MM.1S (cell line): ENCODE measurements at regions not wholly inside any gene's neighbourhood (a gene's known extent, or its start where the extent isn't known, plus 50 kb on each side); places are given as distances from the start of the nearest gene placed in this dataset.

Source experiments
- DNase-seq: peaks from one replicate; pipeline ENCODE4 v3.0.0-alpha.2; 2015
- H2AFZ ChIP-seq: fragments of 300-600 bp; sonication (generic); 2 replicates; pipeline ENCODE4 v1.6.0; 2016; ENCODE audit warnings: antibody characterized with exemption, low read length
- H3F3A ChIP-seq: fragments of 300-600 bp; sonication (generic); 2 replicates; pipeline ENCODE4 v1.6.1; 2016; ENCODE audit warnings: mild to moderate bottlenecking, antibody characterized with exemption, low read length, moderate library complexity, mixed read lengths; ENCODE audit not compliant: insufficient read depth
- H3K27ac ChIP-seq: fragments of 300-600 bp; sonication (generic); 2 replicates; pipeline ENCODE4 v1.5.1; 2016; ENCODE audit warnings: mild to moderate bottlenecking, low read length
- H3K27me3 ChIP-seq: fragments of 300-600 bp; sonication (generic); replicated peaks from 2 replicates; pipeline ENCODE4 v1.6.0; 2016; ENCODE audit warnings: low read length; ENCODE audit not compliant: insufficient read depth
- H3K36me3 ChIP-seq: fragments of 300-600 bp; sonication (generic); replicated peaks from 2 replicates; pipeline ENCODE4 v1.6.1; 2016; ENCODE audit warnings: mild to moderate bottlenecking, low read length, mixed read lengths; ENCODE audit not compliant: insufficient read depth
- H3K4me1 ChIP-seq: fragments of 300-600 bp; sonication (generic); 2 replicates; pipeline ENCODE4 v1.6.1; 2016; ENCODE audit warnings: low read length, mixed read lengths
- H3K4me2 ChIP-seq: fragments of 300-600 bp; sonication (generic); 2 replicates; pipeline ENCODE4 v1.6.0; 2016; ENCODE audit warnings: low read depth, low read length
- H3K4me3 ChIP-seq: fragments of 300-600 bp; sonication (generic); 2 replicates; pipeline ENCODE4 v1.5.1; 2016; ENCODE audit warnings: low read length, mixed read lengths
- H3K79me2 ChIP-seq: fragments of 300-600 bp; sonication (generic); 2 replicates; pipeline ENCODE4 v1.6.1; 2016; ENCODE audit warnings: mixed run types, low read length, mixed read lengths
- H3K9ac ChIP-seq: fragments of 300-600 bp; sonication (generic); 2 replicates; pipeline ENCODE4 v1.6.1; 2016; ENCODE audit warnings: low read length, mixed read lengths
- H3K9me2 ChIP-seq: fragments of 300-600 bp; sonication (generic); replicated peaks from 2 replicates; pipeline ENCODE4 v1.6.1; 2016; ENCODE audit warnings: mild to moderate bottlenecking, low read length, mixed read lengths; ENCODE audit not compliant: insufficient read depth
- H3K9me3 ChIP-seq: fragments of 300-600 bp; sonication (generic); replicated peaks from 2 replicates; pipeline ENCODE4 v1.6.1; 2016; ENCODE audit warnings: mild to moderate bottlenecking, low read length, mixed read lengths; ENCODE audit not compliant: insufficient read depth
- H4K20me1 ChIP-seq: fragments of 300-600 bp; sonication (generic); 2 replicates; pipeline ENCODE4 v1.6.1; 2016; ENCODE audit warnings: mild to moderate bottlenecking, low read length, moderate library complexity, mixed read lengths; ENCODE audit not compliant: insufficient read depth
- CTCF ChIP-seq: fragments of 300-600 bp; sonication (generic); IDR thresholded peaks from 2 replicates; pipeline ENCODE4 v1.5.1; 2016; ENCODE audit warnings: antibody characterized with exemption, low read length, mixed read lengths
- EZH2 ChIP-seq: fragments of 300-600 bp; sonication (generic); optimal IDR thresholded peaks from 2 replicates; pipeline ENCODE3; 2017; ENCODE audit warnings: low read depth, mild to moderate bottlenecking, antibody characterized with exemption, low read length, mixed read lengths
- EZH2phosphoT487 ChIP-seq: fragments of 300-600 bp; sonication (generic); IDR thresholded peaks from 2 replicates; pipeline ENCODE4 v1.6.1; 2018; ENCODE audit warnings: antibody characterized with exemption, low read length

- H3K4me3 ChIP-seq, result no peak overlapping the region
- TF ChIP-seq EZH2phosphoT487 (no peak), EZH2 (no peak), CTCF (no peak)
- H3K27ac ChIP-seq, result no peak overlapping the region
- no peaks in the 10 kb centered on the region for H3K9me3 ChIP-seq
- H4K20me1 ChIP-seq, result no peaks in the 10 kb centered on the region
- H3K4me2 ChIP-seq, result no peak overlapping the region
- no peaks in the 10 kb centered on the region for H3K9me2 ChIP-seq
- no peak overlapping the region for H2AFZ ChIP-seq
- H3F3A ChIP-seq, result no peaks in the 10 kb centered on the region
- H3K36me3 ChIP-seq, result no peaks in the 10 kb centered on the region
- peaks cover 12% of the 10 kb centered on the region; the same call in 1 of the 2 replicates for H3K27me3 ChIP-seq
- H3K9ac ChIP-seq, result no peak overlapping the region
- no peak for DNase-seq
- no peaks in the 10 kb centered on the region for H3K4me1 ChIP-seq
- no peaks in the 10 kb centered on the region for H3K79me2 ChIP-seq
Observed at GRCh38 chr1:201589186-201589585, 50.3 kb downstream of the NAV1 start.

- H3F3A ChIP-seq, result no peaks in the 10 kb centered on the region
Observed at GRCh38 chr1:201590474-201590873, 51.5 kb downstream of the NAV1 start.

GRCh38 chr1:201591348-201591747 lies 52.4 kb downstream of the NAV1 start:
- Histone ChIP-seq H3K4me1 (no peaks in the 10 kb centered on the region), H3F3A (no peaks in the 10 kb centered on the region), H3K4me2 (no peak overlapping the region), H2AFZ (no peak overlapping the region), H3K9ac (no peak overlapping the region), H4K20me1 (no peaks in the 10 kb centered on the region), H3K4me3 (no peak overlapping the region), H3K9me2 (no peaks in the 10 kb centered on the region), H3K27me3 (peaks cover 24% of the 10 kb centered on the region; the same call in 1 of the 2 replicates), H3K9me3 (no peaks in the 10 kb centered on the region), H3K27ac (no peak overlapping the region), H3K79me2 (no peaks in the 10 kb centered on the region), H3K36me3 (no peaks in the 10 kb centered on the region)
- TF ChIP-seq EZH2 (no peak), EZH2phosphoT487 (no peak), CTCF (no peak)
- DNase-seq, result no peak

More at GRCh38 chr1:201590474-201590873, 51.5 kb downstream of the NAV1 start:
- H3K9me2 ChIP-seq, result no peaks in the 10 kb centered on the region
- no peak overlapping the region for H2AFZ ChIP-seq
- no peak overlapping the region for H3K4me3 ChIP-seq
- no peaks in the 10 kb centered on the region for H3K79me2 ChIP-seq
- no peak overlapping the region for H3K27ac ChIP-seq
- peaks cover 15% of the 10 kb centered on the region; the same call in 1 of the 2 replicates for H3K27me3 ChIP-seq
- H3K9ac ChIP-seq, result no peak overlapping the region
- H3K9me3 ChIP-seq, result no peaks in the 10 kb centered on the region
- no peak for DNase-seq
- H3K4me2 ChIP-seq, result no peak overlapping the region
- H4K20me1 ChIP-seq, result no peaks in the 10 kb centered on the region
- H3K4me1 ChIP-seq, result no peaks in the 10 kb centered on the region
- TF ChIP-seq EZH2 (no peak), EZH2phosphoT487 (no peak), CTCF (no peak)
- no peaks in the 10 kb centered on the region for H3K36me3 ChIP-seq
